Stomach (tissue), 8 donors: ENCODE measurements at regions not wholly inside any gene's neighbourhood (a gene's known extent, or its start where the extent isn't known, plus 50 kb on each side); places are given as distances from the start of the nearest gene placed in this dataset.

ENCODE experiments used
- DNase-seq, 2 donors: peaks; one replicate each; pipeline versions ENCODE4 v3.0.0 to v3.0.0-alpha.2; 2013 to 2019
- H3K27ac ChIP-seq, 5 donors: fragments of 200-600 bp in 4 of 5; sonication (generic) in 4 of 5; one replicate each; pipeline ENCODE4 v1.5.1; 2013 to 2019; ENCODE audit warnings: mild to moderate bottlenecking in 1 of 5, moderate library complexity in 1 of 5
- H3K27me3 ChIP-seq, 3 donors: fragments of 200-600 bp; sonication (generic); one replicate each; pipeline ENCODE4 v1.5.1; 2017 to 2019; ENCODE audit warnings: mixed run types in 1 of 3
- H3K36me3 ChIP-seq, 4 donors: fragments of 200-600 bp; sonication (generic); 1 replicate in 3 of 4; 2 replicates in 1 of 4; pipeline ENCODE4 v1.5.1; 2016 to 2019
- H3K4me1 ChIP-seq, 4 donors: fragments of 200-600 bp; sonication (generic); one replicate each; pipeline ENCODE4 v1.5.1; 2016 to 2019
- H3K4me3 ChIP-seq, 4 donors: fragments of 200-600 bp; sonication (generic) in 3 of 4; one replicate each; pipeline ENCODE4 v1.5.1; 2016 to 2019; ENCODE audit warnings: mild to moderate bottlenecking in 1 of 4
- H3K9me3 ChIP-seq, 4 donors: fragments of 200-600 bp; sonication (generic); one replicate each; pipeline ENCODE4 v1.5.1; 2016 to 2019
- EP300 ChIP-seq: sonication (generic); formaldehyde crosslinking; IDR thresholded peaks from one replicate; pipeline ENCODE4 v1.6.1; 2017; ENCODE audit warnings: antibody characterized with exemption
- POLR2A ChIP-seq, 4 donors: fragments of 450-650 bp; IDR thresholded peaks; one replicate each; pipeline ENCODE4 v1.6.1; 2016; ENCODE audit warnings: antibody characterized with exemption in 4 of 4, control low read depth in 2 of 4, mild to moderate bottlenecking in 1 of 4, moderate library complexity in 1 of 4
- POLR2AphosphoS5 ChIP-seq, 3 donors: sonication (generic); formaldehyde crosslinking; IDR thresholded peaks; one replicate each; pipeline ENCODE4 v1.6.1; 2016; ENCODE audit warnings: antibody characterized with exemption in 3 of 3
- WGBS, 5 donors: extraction: QIAGEN DNeasy Blood & Tissue Kit in 3 of 5; methylation state at CpG; one replicate each; pipeline versions ENCODE4 v1.1.5 to v1.1.7; 2013 to 2018; 5-methylcytosine and 5-hydroxymethylcytosine counted together
- intact Hi-C: fragments of 100-400 bp; cut with DNase I; formaldehyde crosslinking; loops from one replicate; pipeline ENCODE4 v1.15.1; 2023; ENCODE audit warnings: low total_unique reads
- TF ChIP-seq, protein P1 (sequence below), 7 experiments: fragments of 450-650 bp in 4 of 7; fragments of 200-600 bp in 3 of 7; sonication (generic) in 3 of 7; IDR thresholded peaks; one replicate each; pipeline ENCODE4 v1.5.1; 2016 to 2019; ENCODE audit warnings: antibody characterized with exemption in 7 of 7, control low read depth in 2 of 7, mild to moderate bottlenecking in 1 of 7
- donor health status: healthy with polysubstance abuse.
- donor health status: Bipolar disorder and iron deficiency.
- donor health status: healthy.

DNA sequence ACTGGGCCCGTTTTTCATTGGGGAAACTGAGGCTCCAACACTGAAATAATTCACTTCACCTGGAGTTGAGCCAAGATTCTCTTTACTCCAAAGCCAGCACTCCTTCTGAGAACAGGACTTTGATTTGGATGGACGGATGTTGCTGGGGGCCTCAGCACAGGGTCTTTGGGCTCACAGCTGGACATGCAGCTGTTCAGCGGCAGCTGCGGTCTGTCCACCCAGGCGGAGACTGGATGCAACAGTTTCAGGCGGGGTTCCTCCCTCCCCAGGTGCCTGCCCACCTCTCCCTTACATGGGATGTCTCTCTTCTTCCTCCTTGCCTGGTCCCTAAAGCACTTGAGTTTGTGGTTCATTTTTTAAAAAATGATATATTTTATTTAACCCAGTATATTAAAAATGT is 219.0 kb upstream of the IRX4 start:
- Histone ChIP-seq H3K4me3 (no peak overlapping the region), H3K27ac (no peak overlapping the region), H3K4me1 (no peaks in the 10 kb centered on the region), H3K9me3 (peaks cover 0 to 22% (median 8%) of the 10 kb centered on the region in 4 donors), H3K36me3 (no peaks in the 10 kb centered on the region), H3K27me3 (peaks cover 0 to 20% (median 0%) of the 10 kb centered on the region in 3 donors)
- no peak for DNase-seq
- TF ChIP-seq, protein P1, sequence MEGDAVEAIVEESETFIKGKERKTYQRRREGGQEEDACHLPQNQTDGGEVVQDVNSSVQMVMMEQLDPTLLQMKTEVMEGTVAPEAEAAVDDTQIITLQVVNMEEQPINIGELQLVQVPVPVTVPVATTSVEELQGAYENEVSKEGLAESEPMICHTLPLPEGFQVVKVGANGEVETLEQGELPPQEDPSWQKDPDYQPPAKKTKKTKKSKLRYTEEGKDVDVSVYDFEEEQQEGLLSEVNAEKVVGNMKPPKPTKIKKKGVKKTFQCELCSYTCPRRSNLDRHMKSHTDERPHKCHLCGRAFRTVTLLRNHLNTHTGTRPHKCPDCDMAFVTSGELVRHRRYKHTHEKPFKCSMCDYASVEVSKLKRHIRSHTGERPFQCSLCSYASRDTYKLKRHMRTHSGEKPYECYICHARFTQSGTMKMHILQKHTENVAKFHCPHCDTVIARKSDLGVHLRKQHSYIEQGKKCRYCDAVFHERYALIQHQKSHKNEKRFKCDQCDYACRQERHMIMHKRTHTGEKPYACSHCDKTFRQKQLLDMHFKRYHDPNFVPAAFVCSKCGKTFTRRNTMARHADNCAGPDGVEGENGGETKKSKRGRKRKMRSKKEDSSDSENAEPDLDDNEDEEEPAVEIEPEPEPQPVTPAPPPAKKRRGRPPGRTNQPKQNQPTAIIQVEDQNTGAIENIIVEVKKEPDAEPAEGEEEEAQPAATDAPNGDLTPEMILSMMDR (IDR thresholded peaks at IDR 0.05): no peak
- no peak for TF ChIP-seq POLR2AphosphoS5 (IDR thresholded peaks at IDR 0.05)
- no peak for TF ChIP-seq EP300
- no peak for TF ChIP-seq POLR2A (IDR thresholded peaks at IDR 0.05)
- intact Hi-C loops: no loop called here
- WGBS, 5 donors: 67 to 76% (median 69%) methylated on average over 6 of the region's 6 CpGs

DNA sequence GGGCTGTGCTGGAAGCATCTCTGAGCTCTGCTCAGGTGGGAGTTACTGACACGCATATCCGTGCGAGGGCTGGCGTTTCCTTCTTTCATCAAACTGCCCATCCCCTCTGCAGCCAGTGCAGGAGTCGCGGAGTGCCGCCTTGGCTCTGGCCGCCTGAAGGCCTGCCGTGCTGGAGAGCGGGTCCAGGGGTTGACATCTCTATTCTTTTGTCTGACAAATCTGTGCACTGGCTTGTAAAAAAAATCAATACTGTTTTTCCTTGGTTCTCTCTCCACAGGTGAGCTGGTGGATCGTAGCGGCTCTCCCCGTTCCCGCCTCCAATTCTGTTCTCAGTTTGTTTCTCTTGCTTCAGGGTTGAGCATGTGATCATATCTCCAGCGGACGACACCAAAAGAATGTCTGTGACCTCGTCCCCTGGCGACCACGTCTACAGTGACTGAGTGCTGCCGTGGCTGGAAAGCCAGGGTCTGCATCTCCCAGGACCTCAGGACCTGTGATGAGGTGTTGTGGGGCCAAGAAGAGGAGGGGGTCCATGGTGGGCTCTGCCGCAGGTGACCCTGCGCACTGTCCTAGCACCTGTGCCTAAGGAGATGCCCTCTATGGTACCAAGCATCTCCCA is 214.3 kb upstream of the IRX4 start:
- 42 to 61% (median 45%) methylated on average over 22 of the region's 22 CpGs for WGBS, 5 donors
- peaks cover 0 to 12% (median 0%) of the 10 kb centered on the region in 3 donors for H3K27me3 ChIP-seq

DNA sequence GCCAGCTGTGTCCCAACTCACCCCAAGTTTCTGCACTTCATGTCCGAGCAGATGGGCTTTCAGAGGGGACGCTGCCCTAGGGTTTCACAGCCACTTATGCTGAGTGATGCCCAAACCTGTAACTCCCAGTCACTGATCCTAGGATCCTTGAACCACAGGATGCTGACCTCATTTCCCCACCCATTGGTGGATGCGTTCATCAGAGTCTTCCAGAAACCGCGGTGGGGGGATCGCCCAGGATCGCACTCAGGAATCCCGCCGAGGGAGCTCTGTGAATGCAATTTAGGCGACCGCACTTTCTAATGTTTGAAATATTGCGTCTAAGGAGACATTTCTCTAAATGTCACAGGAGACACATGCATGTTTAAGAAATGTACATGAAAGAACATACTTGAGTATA is 212.3 kb upstream of the IRX4 start:
- Histone ChIP-seq H3K4me3 (no peak overlapping the region), H3K9me3 (peaks cover 0 to 6% (median 0%) of the 10 kb centered on the region in 4 donors), H3K27me3 (peaks cover 0 to 8% (median 0%) of the 10 kb centered on the region in 3 donors), H3K4me1 (no peaks in the 10 kb centered on the region), H3K36me3 (no peaks in the 10 kb centered on the region), H3K27ac (peak overlapping the region in 2 of 5 donors; percentile 69 to 78)
- no peak for DNase-seq
- TF ChIP-seq POLR2AphosphoS5 (IDR thresholded peaks at IDR 0.05) (no peak), EP300 (no peak), POLR2A (IDR thresholded peaks at IDR 0.05) (no peak)
- TF ChIP-seq, protein P1 (IDR thresholded peaks at IDR 0.05): no peak
- intact Hi-C loops: no loop called here
- 92 to 95% (median 94%) methylated on average over 12 of the region's 12 CpGs for WGBS, 5 donors

More for the DNA sequence above, 214.3 kb upstream of the IRX4 start:
- H3K9me3 ChIP-seq: peaks cover 0 to 6% (median 0%) of the 10 kb centered on the region in 4 donors
- no peak overlapping the region for H3K27ac ChIP-seq
- no peaks in the 10 kb centered on the region for H3K4me1 ChIP-seq
- no peak overlapping the region for H3K4me3 ChIP-seq
- DNase-seq: no peak
- H3K36me3 ChIP-seq: no peaks in the 10 kb centered on the region
- intact Hi-C loops: no loop called here
- TF ChIP-seq POLR2AphosphoS5 (IDR thresholded peaks at IDR 0.05) (no peak), POLR2A (IDR thresholded peaks at IDR 0.05) (no peak), EP300 (no peak)
- TF ChIP-seq, protein P1 (IDR thresholded peaks at IDR 0.05): no peak

DNA sequence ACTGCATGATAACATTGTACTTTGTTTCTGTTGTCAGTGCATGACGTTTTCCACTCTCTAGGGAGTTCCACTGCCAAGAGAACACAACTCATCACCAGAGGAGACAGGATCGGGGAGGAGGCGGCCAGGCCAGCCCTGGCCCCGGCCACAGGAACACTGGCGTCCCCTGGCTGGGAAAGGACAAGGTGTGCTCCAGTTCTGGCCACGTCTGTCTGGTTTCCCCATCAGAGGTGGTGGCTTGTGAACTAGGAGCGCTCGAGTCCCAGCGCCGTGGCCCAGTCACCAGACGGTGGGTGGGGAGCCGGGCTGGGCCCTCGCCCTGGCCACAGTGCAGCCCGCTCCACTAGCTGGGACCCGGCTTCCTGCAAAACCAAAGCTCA is 211.9 kb upstream of the IRX4 start:
- no peak for DNase-seq
- Histone ChIP-seq H3K9me3 (peaks cover 0 to 6% (median 0%) of the 10 kb centered on the region in 4 donors), H3K27me3 (peaks cover 0 to 8% (median 0%) of the 10 kb centered on the region in 3 donors), H3K4me1 (no peaks in the 10 kb centered on the region), H3K4me3 (no peak overlapping the region), H3K36me3 (no peaks in the 10 kb centered on the region), H3K27ac (peak overlapping the region in 4 of 5 donors; percentile 43 to 78 (median 64))
- intact Hi-C loops: no loop called here
- TF ChIP-seq POLR2AphosphoS5 (IDR thresholded peaks at IDR 0.05) (peak in 1 of 3 donors; percentile 25), EP300 (peak; percentile 83), POLR2A (IDR thresholded peaks at IDR 0.05) (no peak)
- TF ChIP-seq, protein P1 (IDR thresholded peaks at IDR 0.05): no peak
- 63 to 81% (median 70%) methylated on average over 9 to 15 of the region's 15 CpGs for WGBS, 5 donors
